Adrenal gland (tissue), 9 donors: ENCODE measurements at regions not wholly inside any gene's neighbourhood (a gene's known extent, or its start where the extent isn't known, plus 50 kb on each side); places are given as distances from the start of the nearest gene placed in this dataset.

ENCODE experiments used
- DNase-seq, 7 donors: peaks; one replicate each; pipeline ENCODE4 v3.0.0-alpha.2; 2019 to 2020
- H3K27ac ChIP-seq, 5 donors: fragments of 200-600 bp; sonication (generic) in 4 of 5; 1 replicate in 3 of 5; 2 replicates in 2 of 5; pipeline versions ENCODE4 v1.5.1 to v1.8.0; 2016 to 2020; ENCODE audit warnings: mild to moderate bottlenecking in 1 of 5
- H3K27me3 ChIP-seq: fragments of 200-600 bp; 2 replicates; pipeline ENCODE4 v1.8.0; 2021
- H3K36me3 ChIP-seq, 2 donors: fragments of 200-600 bp; replicated peaks in 1 of 2; 1 replicate in 1 of 2; 2 replicates in 1 of 2; pipeline versions ENCODE4 v1.5.1 to v1.8.0; 2018 to 2022
- H3K4me1 ChIP-seq, 2 donors: fragments of 200-600 bp; replicated peaks in 1 of 2; 1 replicate in 1 of 2; 2 replicates in 1 of 2; pipeline versions ENCODE4 v1.5.1 to v1.8.0; 2018 to 2021
- H3K4me3 ChIP-seq, 4 donors: fragments of 200-600 bp; sonication (generic) in 3 of 4; one replicate each; pipeline ENCODE4 v1.5.1; 2016 to 2018
- H3K9me3 ChIP-seq, 3 donors: fragments of 200-600 bp; sonication (generic) in 1 of 3; replicated peaks in 1 of 3; 1 replicate in 2 of 3; 2 replicates in 1 of 3; pipeline versions ENCODE4 v1.5.1 to v1.8.0; 2016 to 2021
- CTCF ChIP-seq, 6 experiments: fragments of 450-650 bp in 4 of 6; fragments of 200-600 bp in 2 of 6; sonication (generic) in 1 of 6; IDR thresholded peaks; 1 replicate in 5 of 6; 2 replicates in 1 of 6; pipeline versions ENCODE4 v1.5.1 to v1.8.0; 2016 to 2021; ENCODE audit warnings: antibody characterized with exemption in 6 of 6, mild to moderate bottlenecking in 2 of 6, moderate library complexity in 1 of 6
- POLR2A ChIP-seq, 2 donors: fragments of 450-650 bp; IDR thresholded peaks; one replicate each; pipeline ENCODE4 v1.6.1; 2017; ENCODE audit warnings: antibody characterized with exemption in 2 of 2, mild to moderate bottlenecking in 2 of 2, moderate library complexity in 1 of 2
- WGBS, 4 donors: extraction: QIAGEN DNeasy Blood & Tissue Kit in 2 of 4; methylation state at CpG; one replicate each; pipeline versions ENCODE4 v1.1.5 to v1.1.7; 2013 to 2017; 5-methylcytosine and 5-hydroxymethylcytosine counted together
- intact Hi-C, 2 donors: fragments of 100-400 bp; cut with DNase I; formaldehyde crosslinking; loops; one replicate each; pipeline versions ENCODE4 v1.14.1 to v1.15.0; 2022 to 2023
- donor health status: healthy with polysubstance abuse.
- donor health status: Bipolar disorder and iron deficiency.
- donor health status: DM: yes; HTN: yes; CAD: no.
- donor health status: DM: no; HTN: no; CAD: no.
- donor health status: DM: no; HTN: no; CAD: no.

GRCh38 chr16:89040391-89040790, 53.3 kb upstream of the ACSF3 start:
- H3K36me3 ChIP-seq, result no peaks in the 10 kb centered on the region
- H3K27me3 ChIP-seq, result peaks cover 39% of the 10 kb centered on the region
- intact Hi-C loops, result no loop called here
- TF ChIP-seq POLR2A (IDR thresholded peaks at IDR 0.05) (no peak), CTCF (IDR thresholded peaks at IDR 0.05) (no peak)
- 40 to 71% (median 68%) methylated on average over 5 to 8 of the region's 8 CpGs for WGBS, 4 donors
- H3K4me3 ChIP-seq, result no peak overlapping the region
- H3K4me1 ChIP-seq, result no peaks in the 10 kb centered on the region
- no peak overlapping the region for H3K27ac ChIP-seq
- DNase-seq, result no peak
- H3K9me3 ChIP-seq, result no peaks in the 10 kb centered on the region

GRCh38 chr16:89040861-89041570, 52.6 kb upstream of the ACSF3 start:
- Histone ChIP-seq H3K4me1 (no peaks in the 10 kb centered on the region), H3K27me3 (peaks cover 39% of the 10 kb centered on the region), H3K27ac (no peak overlapping the region), H3K9me3 (no peaks in the 10 kb centered on the region), H3K36me3 (no peaks in the 10 kb centered on the region), H3K4me3 (no peak overlapping the region)
- 72 to 85% (median 76%) methylated on average over 6 to 25 of the region's 25 CpGs for WGBS, 4 donors
- TF ChIP-seq POLR2A (IDR thresholded peaks at IDR 0.05) (no peak), CTCF (IDR thresholded peaks at IDR 0.05) (no peak)
- no peak for DNase-seq
- intact Hi-C loops, result no loop called here

- H3K27me3 ChIP-seq, result peaks cover 36% of the 10 kb centered on the region
- no peaks in the 10 kb centered on the region for H3K4me1 ChIP-seq
- H3K36me3 ChIP-seq, result no peaks in the 10 kb centered on the region
- H3K4me3 ChIP-seq, result no peak overlapping the region
- intact Hi-C loops, result no loop called here
- TF ChIP-seq POLR2A (IDR thresholded peaks at IDR 0.05) (no peak), CTCF (IDR thresholded peaks at IDR 0.05) (no peak)
- no peaks in the 10 kb centered on the region for H3K9me3 ChIP-seq
- no peak overlapping the region for H3K27ac ChIP-seq
- WGBS, 4 donors, result 65 to 79% (median 74%) methylated on average over 14 to 42 of the region's 42 CpGs
- DNase-seq, result no peak
Observed at GRCh38 chr16:89041571-89042481, 51.8 kb upstream of the ACSF3 start.

GRCh38 chr16:89042711-89043551, 50.7 kb upstream of the ACSF3 start:
- no peak for TF ChIP-seq CTCF (IDR thresholded peaks at IDR 0.05)
- TF ChIP-seq POLR2A (IDR thresholded peaks at IDR 0.05), result no peak
- intact Hi-C loops, result no loop called here
- WGBS, 4 donors, result 84 to 88% (median 87%) methylated on average over 23 to 32 of the region's 32 CpGs
- no peak overlapping the region for H3K4me3 ChIP-seq
- H3K9me3 ChIP-seq, result no peaks in the 10 kb centered on the region
- peaks cover 26% of the 10 kb centered on the region for H3K27me3 ChIP-seq
- no peaks in the 10 kb centered on the region for H3K4me1 ChIP-seq
- no peak overlapping the region for H3K27ac ChIP-seq
- no peak for DNase-seq
- H3K36me3 ChIP-seq, result no peaks in the 10 kb centered on the region
